ENCODE measurements at regions not wholly inside any gene's neighbourhood (a gene's known extent, or its start where the extent isn't known, plus 50 kb on each side); places are given as distances from the start of the nearest gene placed in this dataset.
"Not testable (repeated sequence)": the region's sequence is repeated elsewhere in the genome, so short reads cannot be mapped to it uniquely, and the experiment has no call there.

- DNase-seq = no peak
Observed at GRCh38 chr4:156298230-156298629, 344.6 kb upstream of the CTSO start.

- DNase-seq = no peak
Observed at GRCh38 chr4:156295676-156296195, 342.1 kb upstream of the CTSO start.

DNA sequence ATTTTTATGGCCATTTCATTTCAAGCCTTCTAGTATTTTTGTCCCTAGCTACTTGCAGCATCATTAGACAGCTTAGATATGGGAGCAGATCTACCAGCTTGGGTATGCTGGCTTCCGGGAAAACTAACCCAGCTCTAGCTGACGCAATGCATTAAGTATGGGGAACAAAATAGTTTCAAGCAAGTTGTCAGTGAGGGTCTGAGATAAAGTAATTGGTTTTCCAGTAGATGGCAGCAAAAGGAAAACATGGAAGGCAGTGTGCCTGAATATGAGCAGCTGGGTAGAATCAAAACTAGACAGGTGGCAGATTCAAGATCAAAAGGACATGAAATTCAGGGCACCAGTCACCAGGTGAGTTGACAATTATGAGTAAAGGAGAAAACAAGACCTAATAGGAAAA, 340.9 kb upstream of the CTSO start:
- peak; percentile 46 for DNase-seq

- peak; percentile 43 for DNase-seq
Observed at GRCh38 chr4:156293657-156294297, 340.1 kb upstream of the CTSO start.

DNA sequence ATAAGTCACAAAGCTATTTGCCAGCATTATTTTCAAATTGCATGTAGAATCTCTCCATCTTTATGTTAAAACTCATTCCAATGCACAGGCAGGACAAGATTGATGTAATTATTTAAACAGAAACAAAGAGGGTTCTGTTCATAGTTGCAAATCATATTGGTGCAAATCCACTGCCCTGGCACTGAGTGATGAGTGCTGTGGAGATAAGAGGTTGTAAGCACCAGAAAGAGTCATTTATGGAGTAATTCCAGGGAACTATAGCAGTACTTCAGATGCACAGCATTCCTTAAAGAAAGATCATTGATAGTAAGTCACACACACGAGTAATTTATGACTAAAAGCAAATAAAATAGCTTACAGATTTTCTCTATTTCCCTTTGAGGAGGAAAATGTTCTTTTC, 337.7 kb upstream of the CTSO start:
- DNase-seq = no peak

DNA sequence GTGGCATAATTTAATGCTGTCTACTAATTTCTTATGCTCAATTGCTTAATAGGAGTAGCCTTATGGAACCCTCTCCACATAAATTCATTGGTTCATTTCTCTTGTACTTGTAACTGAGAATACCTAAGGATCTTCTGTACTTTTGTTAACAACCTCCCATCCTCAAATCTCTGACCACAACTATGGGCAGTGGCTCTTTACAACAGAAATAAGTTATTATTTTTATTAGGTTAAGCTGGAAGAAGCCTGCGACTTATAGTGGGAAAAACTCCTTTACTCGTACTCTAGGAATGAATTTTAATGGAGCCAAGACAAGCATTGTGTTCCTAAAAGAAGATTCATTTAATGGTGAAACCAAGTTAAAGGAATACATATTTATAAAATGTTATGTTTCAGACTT, 337.1 kb upstream of the CTSO start:
- no peak for DNase-seq

GRCh38 chr4:156290026-156290425, 336.4 kb upstream of the CTSO start:
- not testable (repeated sequence) for DNase-seq

GRCh38 chr4:156280686-156281085, 327.0 kb upstream of the CTSO start:
- no peak for DNase-seq

- no peak for DNase-seq
Observed at GRCh38 chr4:156265407-156265806, 311.7 kb upstream of the CTSO start.

GRCh38 chr4:156261230-156261629, 307.6 kb upstream of the CTSO start:
- no peak for DNase-seq

DNA sequence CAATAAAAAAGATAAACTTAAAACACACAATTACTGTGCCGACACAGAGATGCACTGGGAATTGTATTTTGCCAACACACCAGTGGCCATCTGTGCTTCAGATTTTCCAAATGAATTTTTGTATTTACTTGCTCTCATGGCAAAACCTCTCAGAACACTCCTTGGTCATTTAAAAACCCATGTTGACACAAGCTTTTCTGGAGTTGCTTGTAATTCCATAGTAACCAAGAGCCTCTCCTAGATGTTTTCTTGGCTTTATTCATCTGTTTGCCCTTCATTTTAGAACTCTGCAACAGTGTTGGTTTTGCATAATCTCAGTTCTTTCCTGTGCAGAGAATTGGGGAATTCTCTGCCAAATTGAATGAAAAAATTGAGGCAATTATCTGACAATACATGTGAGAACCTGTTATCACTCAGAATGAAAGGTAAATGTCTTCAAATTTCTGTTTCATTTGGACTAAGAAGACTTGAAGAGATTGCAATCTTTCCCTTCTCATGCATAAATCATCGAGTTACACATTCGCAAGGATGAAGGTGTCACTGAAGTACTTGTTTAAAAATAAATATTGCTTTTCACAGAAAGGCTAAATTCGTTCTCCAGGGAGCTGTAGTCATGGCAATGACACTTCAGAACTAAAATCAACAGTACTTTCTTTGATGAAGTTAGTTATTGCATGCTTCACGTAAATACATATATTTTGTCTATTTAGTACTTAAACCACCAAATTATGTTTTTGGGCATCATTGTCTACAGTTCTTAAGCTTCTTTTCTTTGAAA, 301.8 kb upstream of the CTSO start:
- no peak for DNase-seq

GRCh38 chr4:156252358-156252921, 298.8 kb upstream of the CTSO start:
- no peak for DNase-seq

DNA sequence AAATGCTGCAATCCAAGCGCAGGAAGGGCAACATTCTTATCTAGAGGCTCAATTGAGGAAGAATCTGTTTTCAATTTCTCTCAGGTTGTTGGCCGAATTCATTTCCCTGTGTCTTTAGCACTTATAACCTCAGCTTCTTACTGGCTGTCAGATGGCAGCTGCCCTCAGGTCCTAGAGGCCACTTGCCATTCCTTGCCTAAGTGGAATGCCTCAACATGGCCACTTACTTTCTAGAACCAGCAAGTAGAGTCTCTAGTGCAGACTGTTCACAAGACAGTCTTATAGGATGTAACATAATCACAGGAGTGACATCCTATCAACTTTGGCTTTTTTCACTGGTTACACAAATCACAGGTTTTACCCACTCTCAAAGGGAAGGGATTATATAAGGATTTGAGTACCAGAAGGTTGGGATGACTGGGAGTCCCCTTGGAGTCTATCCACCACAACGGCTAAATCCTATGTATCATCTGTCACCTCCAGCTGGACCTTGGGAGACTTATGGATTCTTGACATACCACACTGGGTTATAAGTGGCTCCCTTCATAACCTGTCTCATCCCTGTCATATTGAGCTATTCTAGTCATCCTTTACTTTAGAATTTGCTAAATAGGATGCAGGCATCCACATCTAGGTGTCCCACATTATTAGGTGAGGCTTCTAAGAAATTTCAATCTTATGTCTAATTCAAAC, 297.9 kb upstream of the CTSO start:
- no peak for DNase-seq

DNA sequence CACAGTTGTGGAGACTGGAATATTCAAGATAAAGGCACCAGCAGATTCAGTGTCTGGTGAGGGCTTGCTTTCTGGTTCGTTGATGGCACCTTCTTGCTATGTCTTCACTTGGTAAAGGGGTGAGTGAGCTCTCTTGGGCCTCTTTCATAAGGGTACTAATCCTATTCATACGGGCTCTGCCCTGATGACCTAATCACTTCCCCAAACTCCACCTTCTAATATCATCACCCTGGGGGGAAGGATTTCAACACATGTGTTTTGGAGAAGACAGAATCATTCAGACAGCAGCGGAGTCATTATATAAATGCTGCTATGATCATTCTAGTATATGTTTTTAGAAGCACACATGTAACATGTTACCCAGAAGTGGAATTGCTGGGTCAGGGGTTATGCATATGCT, 295.3 kb upstream of the CTSO start:
- peak; percentile 9 for DNase-seq

- peak; percentile 1 for DNase-seq
Observed at GRCh38 chr4:156247470-156247869, 293.8 kb upstream of the CTSO start.

DNA sequence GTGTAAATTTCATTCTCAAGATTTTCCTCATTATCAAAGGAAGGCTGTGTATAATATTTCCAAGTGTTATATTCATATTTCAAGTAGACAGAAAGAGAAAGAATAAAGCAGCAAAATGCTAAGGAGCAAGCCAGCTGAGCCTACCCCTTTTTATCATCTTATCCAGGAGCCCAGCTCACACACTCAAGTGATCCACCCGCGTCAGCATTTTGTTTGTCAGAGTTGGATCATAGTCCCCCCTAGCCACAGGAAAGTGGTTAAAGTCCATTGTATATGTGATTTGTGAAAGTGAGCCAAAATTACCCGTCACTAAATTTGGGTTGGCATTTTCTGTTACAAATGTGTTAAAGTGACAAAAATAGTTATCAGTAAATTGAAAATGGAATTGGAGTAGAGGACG, 289.3 kb upstream of the CTSO start:
- no peak for DNase-seq

- no peak for DNase-seq
Observed at GRCh38 chr4:156242390-156242789, 288.7 kb upstream of the CTSO start.

DNA sequence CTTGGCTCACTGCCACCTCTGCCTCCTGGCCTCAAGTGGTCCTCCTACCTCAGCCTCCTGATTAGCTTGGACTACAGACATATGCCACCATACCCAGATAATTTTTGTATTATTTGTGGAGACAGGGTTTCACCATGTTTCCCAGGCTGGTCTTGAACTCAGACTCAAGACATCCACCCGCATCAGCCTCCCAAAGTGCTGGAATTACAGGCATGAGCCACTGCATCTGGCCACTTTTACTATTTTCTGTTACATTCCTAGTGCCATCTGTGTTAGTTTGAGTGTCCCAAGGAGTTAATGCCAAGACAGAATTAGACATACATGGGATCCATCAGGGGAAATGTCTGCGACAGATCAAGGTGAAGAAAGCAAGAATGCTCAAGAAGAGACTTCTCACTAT, 288.2 kb upstream of the CTSO start:
- no peak for DNase-seq

DNA sequence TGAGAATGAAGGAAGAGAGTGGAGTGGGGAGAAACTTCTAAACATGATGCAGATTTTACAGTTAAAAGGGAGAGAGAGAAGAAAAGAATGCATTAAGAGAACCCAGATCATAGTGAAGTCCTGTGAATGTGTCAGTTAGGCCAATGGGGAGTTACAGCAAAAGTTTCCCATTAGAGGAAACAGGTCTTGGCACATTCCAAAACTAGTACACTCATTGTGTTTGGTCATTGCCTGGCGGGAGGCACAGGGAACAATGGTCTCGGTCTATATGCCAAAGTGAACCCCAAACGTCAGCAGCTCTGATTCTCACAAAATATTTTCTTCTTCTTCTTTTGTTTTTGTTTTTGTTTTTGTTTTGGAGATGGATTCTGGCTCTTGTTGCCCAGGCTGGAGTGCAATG, 284.5 kb upstream of the CTSO start:
- DNase-seq = no peak

DNA sequence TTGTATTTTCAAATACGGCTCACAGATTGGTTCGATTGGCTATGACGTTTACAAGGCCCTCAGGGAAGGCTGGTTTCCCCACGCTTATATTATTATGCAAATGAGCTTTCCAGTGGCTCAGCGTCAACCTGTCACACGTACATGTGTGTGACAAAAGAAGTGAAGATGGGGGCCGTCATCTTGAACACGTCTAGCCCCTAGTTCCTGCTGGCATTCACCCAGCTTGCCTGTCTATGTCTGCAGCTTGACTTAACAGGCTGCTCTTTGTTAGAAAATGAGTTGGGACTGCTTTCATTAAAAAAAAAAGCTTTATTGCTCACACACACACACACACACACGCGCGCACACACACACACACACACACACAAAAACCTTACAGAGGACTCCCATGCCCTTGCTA, 283.6 kb upstream of the CTSO start:
- no peak for DNase-seq

- no peak for DNase-seq
Observed at GRCh38 chr4:156230176-156230575, 276.5 kb upstream of the CTSO start.

DNA sequence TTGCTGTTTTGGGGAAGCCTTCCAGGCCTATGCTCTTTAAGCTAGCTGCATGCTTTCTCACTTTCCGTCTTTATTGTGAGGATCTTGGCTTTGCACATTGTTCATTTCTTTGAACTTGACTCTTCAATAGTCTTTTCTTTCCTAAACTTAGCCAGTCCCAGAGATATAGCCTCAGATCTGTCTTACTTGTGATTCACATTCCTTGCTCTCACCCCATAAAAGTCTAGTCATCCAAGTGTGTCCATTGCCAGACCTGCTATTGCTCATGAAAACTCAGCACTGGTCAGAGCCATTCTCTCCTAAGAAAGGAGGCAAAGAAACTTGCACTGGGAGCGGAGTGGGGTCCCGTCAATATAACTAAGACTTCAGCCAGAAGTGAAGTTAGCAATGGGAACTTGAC, 275.0 kb upstream of the CTSO start:
- DNase-seq = no peak

GRCh38 chr4:156227321-156227720, 273.7 kb upstream of the CTSO start:
- DNase-seq = no peak

DNA sequence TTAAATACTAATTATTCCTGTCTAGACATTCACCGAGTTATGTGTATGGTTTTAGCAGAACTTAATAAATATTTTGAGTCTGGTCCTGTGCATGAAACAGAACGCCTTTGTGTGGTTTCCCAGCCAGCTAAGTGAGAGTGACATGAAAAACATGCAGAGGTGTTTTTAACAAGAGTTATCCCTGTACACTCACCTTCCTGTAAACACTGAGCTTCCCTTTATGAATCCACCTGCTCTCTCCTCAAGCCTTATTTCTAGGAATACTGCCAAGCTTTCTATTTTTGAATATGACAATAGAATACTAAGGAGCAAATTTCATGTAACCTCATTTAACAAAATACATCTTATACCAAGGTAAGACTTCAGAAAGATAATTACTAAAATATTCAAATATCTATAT, 270.3 kb upstream of the CTSO start:
- DNase-seq = no peak

Data from suppressor macrophage treated with lipopolysaccharide for 4 hours (primary cell).